OCI-LY7 (cell line): ENCODE measurements at regions not wholly inside any gene's neighbourhood (a gene's known extent, or its start where the extent isn't known, plus 50 kb on each side); places are given as distances from the start of the nearest gene placed in this dataset.

Source experiments
- BruUV-seq: library from RNA; stranded (reverse); fragments of 400-500 nt; replicated peaks from 2 replicates; lab custom pipeline; 2021; lab: Mats Ljungman, UMichigan
- CTCF ChIA-PET: fragments of 300-600 bp; sonication (Branson Sonifier 250); formaldehyde crosslinking; loops from one replicate; lab custom pipeline; 2022; ENCODE audit warnings: antibody characterized with exemption; ENCODE audit not compliant: unreplicated experiment; lab: Charles Lee
- POLR2A ChIA-PET: fragments of 300-600 bp; sonication (Branson Sonifier 250); formaldehyde crosslinking; loops from one replicate; lab custom pipeline; 2022; ENCODE audit warnings: antibody characterized with exemption; lab: Charles Lee
- DNase-seq: peaks from one replicate; pipeline ENCODE4 v3.0.0-alpha.2; 2015; ENCODE audit warnings: low spot score
- H2AFZ ChIP-seq: fragments of 200-600 bp; sonication (generic), shearing (Covaris generic); 2 replicates; pipeline ENCODE4 v1.6.1; 2014; ENCODE audit warnings: mild to moderate bottlenecking, antibody characterized with exemption, low read length, moderate library complexity
- H3K27ac ChIP-seq: fragments of 200-600 bp; sonication (generic); 2 replicates; pipeline ENCODE4 v1.5.1; 2014; ENCODE audit warnings: mixed run types, low read depth, mild to moderate bottlenecking, moderate library complexity, low read length, inconsistent platforms; ENCODE audit not compliant: poor library complexity, severe bottlenecking
- H3K36me3 ChIP-seq: fragments of 200-600 bp; sonication (generic); 2 replicates; pipeline ENCODE4 v1.6.1; 2014; ENCODE audit warnings: mild to moderate bottlenecking, antibody characterized with exemption, low read length, moderate library complexity, mixed read lengths; ENCODE audit not compliant: insufficient read depth
- H3K4me1 ChIP-seq: fragments of 200-600 bp; sonication (generic); 2 replicates; pipeline ENCODE4 v1.5.1; 2014; ENCODE audit warnings: mild to moderate bottlenecking, low read length; ENCODE audit not compliant: insufficient read depth, poor library complexity, severe bottlenecking
- H3K4me2 ChIP-seq: fragments of 200-600 bp; sonication (generic); 2 replicates; pipeline ENCODE4 v1.6.1; 2014; ENCODE audit warnings: mild to moderate bottlenecking, low read length
- H3K4me3 ChIP-seq: fragments of 200-600 bp; sonication (generic); 2 replicates; pipeline ENCODE4 v1.5.1; 2014; ENCODE audit warnings: mild to moderate bottlenecking, low read depth, low read length; ENCODE audit not compliant: poor library complexity, severe bottlenecking
- H3K79me2 ChIP-seq: fragments of 200-600 bp; sonication (generic); 2 replicates; pipeline ENCODE4 v1.6.1; 2016; ENCODE audit warnings: low read depth, mild to moderate bottlenecking, low read length, moderate library complexity, mixed read lengths; ENCODE audit not compliant: insufficient read depth
- H3K9me2 ChIP-seq: fragments of 200-600 bp; sonication (generic); 2 replicates; pipeline ENCODE4 v1.6.1; 2016; ENCODE audit warnings: mild to moderate bottlenecking, low read length, mixed read lengths; ENCODE audit not compliant: insufficient read depth
- H3K9me3 ChIP-seq: fragments of 200-600 bp; sonication (generic); 2 replicates; pipeline ENCODE4 v1.6.1; 2014; ENCODE audit warnings: mild to moderate bottlenecking, mixed run types, low read length, mixed read lengths
- H4K20me1 ChIP-seq: fragments of 200-600 bp; sonication (generic); 2 replicates; pipeline ENCODE4 v1.6.1; 2014; ENCODE audit warnings: mild to moderate bottlenecking, antibody characterized with exemption, low read length, moderate library complexity, mixed read lengths; ENCODE audit not compliant: insufficient read depth
- EZH2phosphoT487 ChIP-seq: fragments of 200-600 bp; sonication (generic); IDR thresholded peaks from 2 replicates; pipeline ENCODE4 v1.6.1; 2018; ENCODE audit warnings: low read depth, borderline replicate concordance, mild to moderate bottlenecking, mixed run types, antibody characterized with exemption, low read length, moderate library complexity, mixed read lengths
- intact Hi-C: fragments of 100-400 bp; cut with micrococcal nuclease; formaldehyde crosslinking; loops from one replicate; pipeline ENCODE4 v1.10.0; 2022; ENCODE audit not compliant: unreplicated experiment
- TF ChIP-seq, protein P1 (sequence below): fragments of 200-600 bp; sonication (generic); conservative IDR thresholded peaks from 2 replicates; pipeline ENCODE4 v1.5.1; 2014; ENCODE audit warnings: mild to moderate bottlenecking, antibody characterized with exemption, low read length, moderate library complexity, mixed read lengths

GRCh38 chr1:185419718-185420117, 102.7 kb upstream of the IVNS1ABP start:
- BruUV-seq = no TSS peak
- CTCF ChIA-PET = no interaction called here
- Histone ChIP-seq H3K4me1 (no peaks in the 10 kb centered on the region), H3K27ac (no peak overlapping the region), H3K4me3 (no peak overlapping the region), H3K36me3 (no peaks in the 10 kb centered on the region), H2AFZ (no peak overlapping the region), H3K9me2 (no peaks in the 10 kb centered on the region), H3K9me3 (no peaks in the 10 kb centered on the region), H3K4me2 (no peak overlapping the region), H4K20me1 (no peaks in the 10 kb centered on the region), H3K79me2 (no peaks in the 10 kb centered on the region)
- POLR2A ChIA-PET = interaction anchor here (0.6 kb wide), 1 partner anchor 193 kb away, joined by 4 read pairs; no protein-coding TSS in a partner anchor
- intact Hi-C loops = no loop called here
- DNase-seq = no peak
- no peak for TF ChIP-seq EZH2phosphoT487
- TF ChIP-seq, protein P1, sequence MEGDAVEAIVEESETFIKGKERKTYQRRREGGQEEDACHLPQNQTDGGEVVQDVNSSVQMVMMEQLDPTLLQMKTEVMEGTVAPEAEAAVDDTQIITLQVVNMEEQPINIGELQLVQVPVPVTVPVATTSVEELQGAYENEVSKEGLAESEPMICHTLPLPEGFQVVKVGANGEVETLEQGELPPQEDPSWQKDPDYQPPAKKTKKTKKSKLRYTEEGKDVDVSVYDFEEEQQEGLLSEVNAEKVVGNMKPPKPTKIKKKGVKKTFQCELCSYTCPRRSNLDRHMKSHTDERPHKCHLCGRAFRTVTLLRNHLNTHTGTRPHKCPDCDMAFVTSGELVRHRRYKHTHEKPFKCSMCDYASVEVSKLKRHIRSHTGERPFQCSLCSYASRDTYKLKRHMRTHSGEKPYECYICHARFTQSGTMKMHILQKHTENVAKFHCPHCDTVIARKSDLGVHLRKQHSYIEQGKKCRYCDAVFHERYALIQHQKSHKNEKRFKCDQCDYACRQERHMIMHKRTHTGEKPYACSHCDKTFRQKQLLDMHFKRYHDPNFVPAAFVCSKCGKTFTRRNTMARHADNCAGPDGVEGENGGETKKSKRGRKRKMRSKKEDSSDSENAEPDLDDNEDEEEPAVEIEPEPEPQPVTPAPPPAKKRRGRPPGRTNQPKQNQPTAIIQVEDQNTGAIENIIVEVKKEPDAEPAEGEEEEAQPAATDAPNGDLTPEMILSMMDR = no peak

GRCh38 chr1:185418472-185418871, 101.4 kb upstream of the IVNS1ABP start:
- intact Hi-C loops = no loop called here
- H2AFZ ChIP-seq = no peak overlapping the region

GRCh38 chr1:185412385-185413087, 95.5 kb upstream of the IVNS1ABP start:
- ChIA-PET CTCF (no interaction called here), POLR2A (no interaction called here)
- TF ChIP-seq EZH2phosphoT487 = no peak
- TF ChIP-seq, protein P1 = no peak
- no peak for DNase-seq
- no TSS peak for BruUV-seq
- no peaks in the 10 kb centered on the region for H3K9me2 ChIP-seq
- H3K27ac ChIP-seq = no peak overlapping the region
- H3K4me3 ChIP-seq = no peak overlapping the region
- no peaks in the 10 kb centered on the region for H3K4me1 ChIP-seq
- H3K9me3 ChIP-seq = no peaks in the 10 kb centered on the region
- H3K36me3 ChIP-seq = no peaks in the 10 kb centered on the region
- H3K4me2 ChIP-seq = no peak overlapping the region
- no peaks in the 10 kb centered on the region for H3K79me2 ChIP-seq
- intact Hi-C loops = no loop called here
- H2AFZ ChIP-seq = no peak overlapping the region
- H4K20me1 ChIP-seq = no peaks in the 10 kb centered on the region

More at GRCh38 chr1:185418472-185418871, 101.4 kb upstream of the IVNS1ABP start:
- BruUV-seq = no TSS peak
- Histone ChIP-seq H3K27ac (no peak overlapping the region), H3K4me1 (no peaks in the 10 kb centered on the region), H4K20me1 (no peaks in the 10 kb centered on the region), H3K4me2 (no peak overlapping the region), H3K9me2 (no peaks in the 10 kb centered on the region), H3K9me3 (no peaks in the 10 kb centered on the region), H3K36me3 (no peaks in the 10 kb centered on the region), H3K4me3 (no peak overlapping the region), H3K79me2 (no peaks in the 10 kb centered on the region)
- TF ChIP-seq, protein P1 = no peak
- DNase-seq = no peak
- CTCF ChIA-PET = no interaction called here
- POLR2A ChIA-PET = interaction anchor here (1.4 kb wide), 1 partner anchor 16 kb away, joined by 4 read pairs; no protein-coding TSS in a partner anchor
